SW 1271 (cell line): ENCODE measurements at regions not wholly inside any gene's neighbourhood (a gene's known extent, or its start where the extent isn't known, plus 50 kb on each side); places are given as distances from the start of the nearest gene placed in this dataset.

Experiments
- DNase-seq, 2 experiments: peaks; one replicate each; lab custom pipeline; 2025; lab: John Stamatoyannopoulos, UW

DNA sequence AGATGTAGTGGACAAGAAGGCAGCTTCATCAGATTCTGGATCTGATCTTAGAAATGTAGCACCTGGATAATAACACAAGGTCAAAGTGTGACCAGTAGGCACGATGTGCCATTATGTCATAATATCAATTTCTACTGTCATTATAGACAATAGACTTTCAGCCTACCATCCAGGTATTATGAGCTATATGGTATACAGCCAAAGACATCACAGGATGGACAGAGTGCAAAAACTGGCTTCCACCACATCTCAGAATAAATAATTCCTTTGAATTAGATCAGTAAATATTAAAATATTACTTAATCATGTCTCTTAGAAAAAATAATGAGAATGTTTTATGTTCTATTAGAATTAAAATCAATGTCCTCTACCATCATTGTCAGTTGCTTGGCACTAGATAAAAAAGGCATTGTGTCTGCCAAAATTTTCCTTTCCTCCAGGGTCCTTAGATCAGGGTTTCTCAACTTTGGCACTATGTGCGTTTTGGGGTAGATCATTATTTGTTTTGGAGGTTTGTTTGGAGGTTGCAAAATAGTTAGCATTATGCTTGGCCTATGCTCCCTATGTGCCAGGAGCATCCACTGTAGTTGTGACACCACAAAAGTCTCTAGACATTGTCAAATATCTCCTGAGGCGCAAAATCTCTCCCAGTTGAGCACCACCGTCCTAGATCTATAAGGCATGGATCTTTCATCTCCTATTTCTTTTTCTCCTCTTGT is 86.7 kb upstream of the NRIP1 start:
- no peak for DNase-seq

DNA sequence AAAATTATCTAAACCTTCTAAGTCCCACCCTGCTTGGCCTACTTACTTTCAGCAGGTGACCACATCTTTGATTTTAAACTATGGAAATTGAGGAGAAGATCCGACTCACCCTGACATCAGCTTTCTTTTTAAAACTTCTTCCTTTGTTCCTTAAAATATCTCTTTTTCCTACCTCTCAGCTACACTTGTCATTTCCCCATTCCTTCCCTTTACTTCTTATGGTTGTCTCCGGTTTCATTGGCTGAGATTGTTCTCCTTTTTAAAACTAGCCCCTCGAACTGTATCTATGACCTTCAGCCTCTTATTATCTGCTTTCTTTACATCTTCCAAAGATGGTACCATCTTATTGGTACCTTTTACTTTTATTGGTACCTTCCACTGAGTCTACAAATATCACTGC is 87.8 kb upstream of the NRIP1 start:
- no peak for DNase-seq

DNA sequence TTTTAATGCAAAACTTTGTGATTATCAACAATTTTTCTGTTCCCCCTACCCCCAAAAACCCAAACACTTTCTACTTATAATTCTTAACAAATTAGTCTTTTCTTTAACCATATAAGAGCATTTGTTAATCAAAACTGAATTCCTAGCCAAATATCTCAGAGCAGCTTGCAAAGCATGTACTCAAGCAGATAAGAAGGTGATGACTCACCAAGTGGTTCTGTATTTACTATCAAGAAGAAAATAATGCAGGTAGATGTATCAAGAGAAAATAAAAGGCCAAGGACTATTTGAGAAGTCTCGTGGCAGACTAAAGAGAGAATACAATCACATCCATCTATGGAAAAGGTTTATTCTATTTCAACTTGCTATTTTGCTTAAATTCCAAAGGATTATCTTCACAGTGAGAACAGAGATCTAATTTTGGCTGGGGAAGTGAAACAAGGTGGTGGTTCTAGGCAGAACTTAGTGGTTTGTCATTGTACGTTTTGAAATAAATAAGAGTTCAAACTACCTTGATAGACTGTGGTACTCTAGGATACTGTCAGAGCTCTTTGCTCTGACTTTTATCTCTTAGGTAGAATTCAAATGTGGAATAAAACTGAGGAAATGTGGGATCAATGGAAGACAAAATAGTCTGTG is 94.7 kb upstream of the NRIP1 start:
- DNase-seq = no peak

DNA sequence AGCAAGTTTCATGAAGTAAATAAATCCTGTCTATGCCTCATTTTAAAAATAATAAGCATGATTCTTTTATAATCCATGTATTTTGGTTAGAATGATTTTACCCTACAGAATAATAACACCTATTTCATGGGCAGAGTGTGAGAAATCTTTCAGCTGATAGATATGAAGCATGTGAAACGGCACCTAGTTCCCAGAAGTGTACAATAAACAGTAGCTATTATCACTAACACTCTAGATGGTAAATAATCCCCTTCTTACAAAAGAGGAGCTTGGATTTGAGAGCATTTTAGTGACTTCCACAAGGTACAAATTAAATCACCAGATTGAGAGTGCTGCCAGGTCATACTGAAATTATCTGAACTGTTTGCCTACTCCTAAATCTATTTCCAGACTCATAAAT is 95.3 kb upstream of the NRIP1 start:
- no peak for DNase-seq

DNA sequence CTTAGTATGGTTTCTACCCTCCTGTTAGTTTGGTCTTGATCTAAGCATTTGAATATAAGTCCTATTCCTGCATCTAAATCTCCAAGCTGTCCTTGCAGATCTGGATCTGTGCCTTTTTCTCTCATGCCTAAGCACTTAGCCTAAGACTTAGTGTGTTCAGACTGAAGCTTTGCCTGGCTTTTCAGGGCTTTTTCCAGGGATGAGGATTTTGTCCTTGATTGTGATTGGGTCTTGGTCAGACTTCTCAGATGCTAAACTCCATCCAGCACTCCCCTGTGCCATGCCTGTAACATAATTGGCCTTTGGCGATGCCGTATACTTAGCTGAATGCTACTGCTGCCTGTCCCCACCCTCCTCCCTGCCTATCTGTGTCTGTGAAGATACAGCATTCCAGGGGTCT is 98.1 kb upstream of the NRIP1 start:
- DNase-seq = no peak

DNA sequence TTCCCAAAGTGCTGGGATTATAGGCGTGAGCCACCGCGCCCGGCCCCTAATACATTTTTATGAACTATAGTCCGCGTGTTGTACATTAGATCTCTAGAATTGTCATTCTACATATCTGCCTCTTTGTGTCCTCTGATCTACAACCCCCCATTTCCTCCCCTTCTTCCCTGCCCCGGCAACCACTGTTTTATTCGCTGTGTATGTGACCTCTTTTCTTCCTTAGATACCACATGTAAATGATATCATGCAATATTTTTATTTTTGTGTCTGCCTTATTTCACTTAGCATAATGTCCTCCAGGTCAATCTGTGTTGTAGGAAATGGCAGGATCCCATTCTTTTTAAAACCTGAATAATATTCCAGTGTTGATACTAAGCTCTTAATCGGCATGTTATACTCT is 99.5 kb upstream of the NRIP1 start:
- no peak for DNase-seq

DNA sequence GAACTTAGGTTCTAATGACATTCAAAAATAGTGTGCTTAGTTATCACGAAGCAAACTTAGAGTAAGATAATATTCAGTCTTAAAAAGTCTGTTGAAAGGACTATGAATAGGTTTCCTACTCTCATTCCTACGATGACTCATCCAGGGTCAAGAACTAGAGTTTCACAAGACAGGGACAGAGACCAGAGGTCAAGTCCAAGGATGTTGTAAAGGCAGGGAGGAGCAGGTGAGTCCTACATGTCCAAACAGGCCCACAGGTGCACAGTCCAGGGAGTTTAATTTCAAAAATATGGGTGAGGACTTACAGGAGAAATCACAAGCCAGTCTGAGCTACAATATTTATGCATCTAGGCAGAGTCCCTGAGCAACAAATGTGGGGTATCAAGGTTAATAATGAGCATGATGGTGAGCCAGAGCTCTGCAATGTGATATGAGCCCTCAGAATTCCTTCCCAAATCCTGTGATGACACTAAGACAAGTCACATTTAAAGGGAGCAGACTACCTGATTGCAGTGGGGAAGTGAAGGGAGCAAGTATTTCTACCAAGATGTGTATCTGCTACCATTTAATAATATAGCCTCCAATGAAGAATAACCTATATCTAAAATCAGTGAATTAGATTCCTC is 100.0 kb upstream of the NRIP1 start:
- DNase-seq = no peak

DNA sequence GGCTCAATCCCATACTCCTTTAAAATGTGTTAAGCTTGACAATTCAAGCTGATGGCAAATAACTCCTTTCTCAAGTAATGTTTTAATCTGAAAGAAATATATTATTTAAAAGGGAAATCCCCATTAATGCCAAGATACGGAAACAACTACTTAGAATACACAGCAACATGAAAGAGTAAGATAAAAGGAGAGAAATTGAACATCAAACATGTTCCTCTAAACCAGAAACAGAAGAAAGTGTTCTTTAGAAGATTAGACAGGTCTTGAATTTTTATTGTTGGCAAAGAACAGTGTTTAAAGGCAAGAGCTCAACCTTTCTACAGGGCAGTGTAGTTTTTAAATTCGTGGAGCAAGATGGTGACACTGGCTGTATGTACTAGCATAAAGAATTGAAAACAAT is 105.8 kb upstream of the NRIP1 start:
- DNase-seq = no peak

DNA sequence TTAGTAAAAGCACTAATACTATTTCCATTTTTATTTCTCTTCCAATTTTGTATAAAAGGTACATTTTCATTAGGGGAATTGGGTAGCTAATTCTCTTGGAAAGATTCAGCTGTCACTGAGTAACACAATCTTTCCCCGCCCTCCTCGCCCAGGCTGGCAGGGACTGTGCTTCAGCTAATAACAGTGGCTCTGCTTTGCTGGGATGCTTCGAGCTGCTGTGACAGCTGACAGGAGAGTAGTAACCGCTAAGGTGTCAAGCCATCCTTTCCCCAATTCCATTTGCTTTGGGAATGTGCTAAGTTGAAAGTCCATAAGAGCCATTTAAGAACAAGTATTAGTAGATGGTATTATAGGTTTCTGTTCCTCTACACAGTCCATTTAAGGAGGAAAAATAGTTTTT is 106.7 kb upstream of the NRIP1 start:
- no peak for DNase-seq

DNA sequence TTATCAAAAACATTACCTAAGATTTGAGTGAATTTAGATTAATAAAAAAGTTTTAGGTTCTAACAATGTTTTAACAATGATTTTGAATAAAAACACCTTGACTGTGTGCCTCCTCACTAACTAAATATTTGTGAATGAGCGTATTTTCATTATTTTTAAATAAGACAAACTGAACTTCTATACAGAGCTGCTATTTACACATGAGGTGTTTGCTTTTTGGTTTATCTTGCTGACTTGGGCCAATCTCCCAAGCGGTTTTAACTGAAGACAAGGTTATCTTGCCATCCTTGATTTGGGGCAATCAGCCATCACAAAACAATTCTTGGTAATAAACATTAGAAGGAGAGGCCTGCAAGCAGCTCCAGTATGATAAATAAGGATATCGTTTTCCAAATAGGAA is 108.2 kb upstream of the NRIP1 start:
- no peak for DNase-seq

DNA sequence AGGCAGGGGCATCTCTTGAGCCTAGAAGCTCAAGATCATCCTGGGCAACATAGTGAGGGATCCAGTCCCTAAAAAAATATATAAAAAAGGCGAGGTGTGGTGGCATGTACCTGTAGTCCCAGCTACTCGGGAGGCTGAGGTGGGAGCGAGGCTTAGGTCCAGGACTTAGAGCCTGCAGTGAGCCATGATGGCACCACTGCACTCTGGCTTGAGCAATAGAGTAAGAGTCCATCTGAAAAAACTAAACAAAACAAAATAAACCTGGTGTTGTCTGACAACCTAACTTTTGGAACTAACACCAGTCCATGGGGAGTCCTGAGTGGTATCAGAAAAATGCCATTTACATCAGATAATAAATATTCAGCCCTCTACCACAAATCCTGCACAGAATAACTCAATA is 110.1 kb upstream of the NRIP1 start:
- DNase-seq = no peak

DNA sequence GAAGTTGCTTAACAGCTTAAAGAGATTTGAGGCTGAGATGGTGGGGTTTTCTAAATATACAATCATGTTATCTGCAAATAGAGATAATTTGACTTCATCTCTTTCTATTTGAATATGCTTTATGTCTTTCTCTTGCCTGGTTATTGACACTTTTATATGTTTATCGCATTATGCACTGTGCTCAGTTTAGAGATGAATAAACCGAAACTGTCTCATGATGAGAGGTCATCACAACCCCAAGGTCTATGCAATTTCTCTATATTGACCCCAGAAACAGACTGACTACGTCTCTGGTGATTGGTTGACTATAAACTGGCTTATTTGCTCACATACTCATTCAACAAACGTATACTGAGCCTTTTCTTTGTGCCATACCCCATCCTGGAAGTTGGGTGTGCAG is 117.9 kb upstream of the NRIP1 start:
- no peak for DNase-seq

DNA sequence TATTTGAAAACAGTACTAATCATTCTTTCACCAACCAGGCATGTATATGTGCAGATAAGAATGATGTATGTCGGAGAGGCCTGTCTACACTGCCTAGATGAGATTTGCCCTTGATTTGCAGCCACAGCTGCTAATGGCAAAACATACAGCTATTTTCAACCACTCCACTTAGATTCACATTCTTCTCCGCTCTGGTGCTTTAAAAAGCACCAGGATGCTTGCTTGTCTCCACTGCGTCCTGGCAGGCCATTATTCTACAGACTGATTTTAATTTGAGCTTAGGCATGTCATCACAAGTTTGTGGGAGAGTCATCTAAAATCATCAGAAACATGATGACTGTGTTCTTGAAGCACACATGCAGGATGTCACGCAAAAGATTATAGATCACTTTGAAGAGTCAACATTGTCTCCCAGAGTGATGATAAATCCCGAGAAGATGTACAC is 119.0 kb upstream of the NRIP1 start:
- no peak for DNase-seq

DNA sequence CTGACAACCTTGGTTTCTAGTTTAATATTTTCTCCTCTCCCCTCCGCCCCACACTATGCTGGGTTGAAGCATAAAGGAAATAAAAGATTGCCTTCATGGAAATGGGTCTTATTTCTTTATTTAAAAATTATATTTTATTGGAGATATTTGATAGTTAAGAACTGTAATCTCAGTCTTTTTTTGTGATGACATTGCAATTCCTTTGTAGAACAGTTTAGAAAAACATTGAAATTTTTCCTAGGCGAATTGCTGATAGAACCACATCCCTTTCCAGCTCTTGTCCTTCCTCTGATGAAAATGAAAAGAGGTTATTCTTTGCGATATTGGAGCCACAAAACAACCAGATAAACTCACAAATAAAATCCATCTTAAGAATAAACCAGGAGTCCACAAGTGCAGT is 125.6 kb upstream of the NRIP1 start:
- DNase-seq = no peak

DNA sequence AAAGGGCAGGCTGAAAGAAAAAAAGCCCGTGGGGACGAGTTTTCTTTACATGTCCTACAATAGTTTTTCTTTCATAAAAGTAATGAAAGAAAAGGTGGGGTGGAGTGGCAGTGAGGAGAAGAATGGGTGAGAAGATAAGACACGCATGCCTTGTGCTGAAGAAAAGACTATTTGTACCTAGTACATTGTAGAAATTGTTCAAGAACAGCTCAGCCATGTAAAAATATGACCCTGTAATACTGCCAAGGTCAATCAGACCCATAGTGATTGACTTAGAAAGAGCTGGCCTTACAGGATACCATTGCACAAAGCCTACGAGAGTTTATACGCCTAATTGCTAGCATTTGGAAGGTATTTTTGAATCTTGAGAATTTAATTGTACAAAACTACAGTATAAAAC is 126.0 kb upstream of the NRIP1 start:
- DNase-seq = no peak

DNA sequence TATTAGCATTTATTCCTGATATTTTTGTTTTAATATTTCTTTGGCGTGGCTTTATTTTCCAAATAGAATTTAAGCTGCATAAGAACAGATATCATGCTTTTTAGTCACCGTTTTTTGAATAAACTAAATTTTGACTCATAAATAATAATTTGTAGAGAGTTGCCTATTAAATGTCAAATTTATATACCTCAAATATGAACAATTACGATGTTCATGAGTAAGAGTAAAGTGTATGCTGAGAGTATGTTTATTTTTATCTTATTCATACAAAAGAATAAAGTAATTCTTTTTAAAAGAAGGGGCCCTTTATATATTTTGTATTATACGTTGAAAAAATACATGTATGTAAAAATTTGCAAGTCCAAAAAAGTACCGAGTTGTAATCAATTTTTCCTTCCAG is 126.5 kb upstream of the NRIP1 start:
- DNase-seq = no peak

DNA sequence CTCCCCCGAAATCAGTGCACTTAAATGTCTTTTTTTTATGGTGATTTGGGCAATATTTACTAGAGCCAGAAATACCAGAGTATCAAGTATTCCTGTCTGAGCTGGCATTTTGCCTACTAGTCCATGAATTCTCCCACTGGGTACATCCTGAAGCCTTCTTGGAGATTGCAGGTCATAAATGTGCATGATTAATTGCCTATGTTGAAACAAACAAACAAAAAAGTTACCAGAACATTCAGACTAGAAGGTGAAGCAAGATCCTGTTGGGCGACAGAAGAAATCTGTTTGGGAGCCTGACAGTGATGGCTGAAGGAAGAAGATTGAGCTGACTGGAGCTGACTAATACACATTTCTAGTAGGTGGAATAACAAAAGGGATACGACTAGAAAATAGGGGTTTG is 127.4 kb upstream of the NRIP1 start:
- DNase-seq = no peak

DNA sequence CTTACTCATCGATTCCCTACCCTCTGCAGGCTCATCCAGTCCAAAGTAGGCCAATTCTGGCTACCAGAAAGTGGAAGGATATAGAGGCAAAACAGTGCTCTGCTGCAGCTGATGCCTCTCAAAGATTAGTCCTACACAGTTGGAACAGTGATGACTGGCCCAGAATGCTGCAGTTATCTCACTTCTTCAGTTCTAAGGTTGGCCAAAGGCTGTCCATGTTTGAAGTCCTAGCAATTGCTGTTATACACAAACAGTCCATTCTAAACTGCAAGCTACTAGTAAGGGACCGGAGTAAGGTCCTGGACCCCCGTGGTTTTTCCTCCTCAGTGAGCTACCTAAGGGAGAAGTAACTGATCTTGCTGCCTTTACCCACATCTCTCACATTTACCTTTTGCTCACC is 129.1 kb upstream of the NRIP1 start:
- DNase-seq = no peak

DNA sequence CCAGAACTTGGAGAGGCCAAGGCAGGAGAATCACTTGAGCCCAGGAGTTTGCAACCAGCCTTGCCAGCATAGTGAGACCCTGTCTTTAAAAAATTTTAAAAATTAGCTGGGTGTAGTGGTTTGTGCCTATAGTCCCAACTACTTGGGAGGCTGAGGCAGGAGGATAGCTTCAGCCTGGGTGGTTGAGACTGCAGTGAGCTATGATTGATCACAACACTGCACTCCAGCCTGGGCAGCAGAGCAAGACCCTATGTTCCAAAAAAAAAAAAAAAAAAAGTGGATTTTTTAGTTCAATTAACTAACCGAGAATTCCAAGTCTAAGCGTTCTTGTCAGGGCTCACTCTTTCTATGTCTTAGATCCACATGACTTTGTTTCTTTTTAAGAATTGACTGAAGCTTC is 130.3 kb upstream of the NRIP1 start:
- no peak for DNase-seq

DNA sequence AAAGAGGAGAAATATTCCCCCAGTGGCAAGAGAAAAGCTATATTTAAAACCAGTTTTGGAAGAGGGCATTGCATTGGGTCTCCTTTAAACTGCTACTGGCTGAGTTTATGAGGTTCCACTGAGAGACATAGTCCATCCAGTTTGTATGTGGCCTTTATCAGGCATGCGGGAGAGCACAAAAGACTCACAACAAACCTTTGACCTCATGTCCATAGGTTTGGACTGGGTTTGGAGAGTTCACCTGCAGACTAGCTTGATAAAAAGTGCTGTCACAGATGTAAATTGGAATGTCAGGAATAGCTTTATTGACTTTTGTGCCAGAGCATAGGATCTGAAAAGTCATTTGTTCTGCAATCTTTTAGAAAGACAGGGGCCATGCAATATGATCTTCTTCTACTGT is 131.0 kb upstream of the NRIP1 start:
- no peak for DNase-seq

DNA sequence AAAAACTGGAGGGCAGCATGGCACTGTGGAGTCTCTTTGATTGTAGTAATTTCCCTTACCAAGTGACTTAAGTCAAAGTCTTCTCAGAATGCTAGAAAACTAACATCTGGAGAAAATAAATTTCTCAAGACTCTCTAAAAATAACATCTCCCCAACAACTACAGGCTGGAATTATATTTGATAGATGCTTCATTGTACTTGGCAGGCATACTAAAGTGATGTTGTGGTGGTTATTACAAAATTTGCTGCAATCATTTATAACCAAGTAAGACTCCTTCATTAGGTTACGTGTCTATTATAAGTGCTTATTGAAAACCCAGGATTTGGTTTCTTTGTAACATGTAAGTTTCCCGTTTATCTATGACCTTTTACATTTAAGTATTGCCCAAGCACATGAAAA is 132.9 kb upstream of the NRIP1 start:
- DNase-seq = no peak

DNA sequence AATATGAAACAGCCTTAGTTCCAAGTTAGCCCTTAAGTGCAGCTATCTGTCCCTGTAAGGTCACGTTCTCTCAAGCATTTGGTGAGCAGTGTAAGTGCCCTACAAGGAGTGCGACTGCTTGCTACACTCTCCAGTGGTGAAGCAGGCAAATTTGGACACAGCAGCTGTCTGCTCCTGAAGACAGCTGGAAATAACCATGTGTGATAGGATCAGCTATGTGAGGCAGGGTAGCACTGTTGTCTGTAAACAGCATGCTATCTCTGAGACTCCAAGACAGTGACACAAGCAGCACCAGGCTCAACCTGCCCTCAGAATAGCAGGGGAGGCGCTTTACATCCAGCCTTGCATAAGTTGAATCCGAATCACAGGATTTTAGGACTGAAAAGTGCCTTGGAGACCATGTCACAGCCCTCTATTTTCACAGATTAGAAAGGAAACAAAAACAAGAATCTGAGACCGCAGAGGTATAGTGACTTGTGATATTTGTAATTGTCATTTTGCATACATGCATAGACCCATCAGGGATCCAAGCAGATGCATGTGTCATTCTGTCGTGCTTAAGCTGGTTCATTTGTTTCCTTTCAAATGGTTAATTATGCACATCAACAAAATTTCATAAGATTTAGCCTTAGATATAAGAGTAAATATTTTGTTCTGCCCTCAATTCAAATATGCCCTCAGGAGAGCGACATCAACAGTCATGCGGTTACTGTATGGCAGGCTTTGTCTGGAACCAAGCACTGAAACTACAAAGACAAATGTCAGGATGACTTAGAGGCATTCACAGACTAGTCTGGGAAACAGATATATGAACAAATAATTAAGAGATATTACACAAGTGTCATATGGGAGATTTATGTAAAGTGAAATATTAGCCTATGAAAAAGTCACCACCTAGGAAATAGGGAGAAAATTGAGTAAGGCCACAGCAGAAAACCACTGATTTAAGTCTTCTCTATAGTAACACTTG is 134.9 kb upstream of the NRIP1 start:
- DNase-seq = no peak

DNA sequence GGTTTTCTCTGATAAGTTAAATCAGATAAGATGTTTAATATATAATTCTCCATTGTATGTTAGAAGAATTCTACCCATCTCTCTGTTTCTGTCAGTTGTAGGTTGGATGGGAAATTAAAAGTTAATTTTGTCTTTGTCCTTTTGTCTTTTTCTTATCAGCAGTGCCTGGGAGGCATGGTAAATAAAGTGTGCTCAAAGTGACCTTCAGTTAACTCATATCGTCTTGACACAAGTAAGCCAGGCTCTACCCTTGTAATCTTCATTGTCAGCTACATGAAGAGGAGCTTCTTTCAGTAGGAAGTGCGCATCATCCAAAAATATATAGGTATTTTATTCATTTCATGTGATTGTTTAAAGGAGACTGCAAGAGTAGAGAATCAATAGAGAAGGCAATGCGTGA is 138.9 kb upstream of the NRIP1 start:
- DNase-seq = no peak
